ENCODE measurements at regions not wholly inside any gene's neighbourhood (a gene's known extent, or its start where the extent isn't known, plus 50 kb on each side); places are given as distances from the start of the nearest gene placed in this dataset.

- TF ChIP-seq EZH2 (IDR thresholded peaks at IDR 0.05; ENCODE audit: low read depth, low read length, severe bottlenecking) = no peak
- no peak for TF ChIP-seq E2F6 (IDR thresholded peaks at IDR 0.05)
- TF ChIP-seq ATF2 (IDR thresholded peaks at IDR 0.05; ENCODE audit: low read length) = no peak
- TF ChIP-seq CREB1 (IDR thresholded peaks at IDR 0.05) = no peak
Observed at GRCh38 chr13:105452895-105453294, 1082.6 kb downstream of the EFNB2 start (continued).
